ENCODE measurements at regions not wholly inside any gene's neighbourhood (a gene's known extent, or its start where the extent isn't known, plus 50 kb on each side); places are given as distances from the start of the nearest gene placed in this dataset.
A peak's percentile ranks its signal among the peaks of the same experiment; 100 is the strongest.

DNA sequence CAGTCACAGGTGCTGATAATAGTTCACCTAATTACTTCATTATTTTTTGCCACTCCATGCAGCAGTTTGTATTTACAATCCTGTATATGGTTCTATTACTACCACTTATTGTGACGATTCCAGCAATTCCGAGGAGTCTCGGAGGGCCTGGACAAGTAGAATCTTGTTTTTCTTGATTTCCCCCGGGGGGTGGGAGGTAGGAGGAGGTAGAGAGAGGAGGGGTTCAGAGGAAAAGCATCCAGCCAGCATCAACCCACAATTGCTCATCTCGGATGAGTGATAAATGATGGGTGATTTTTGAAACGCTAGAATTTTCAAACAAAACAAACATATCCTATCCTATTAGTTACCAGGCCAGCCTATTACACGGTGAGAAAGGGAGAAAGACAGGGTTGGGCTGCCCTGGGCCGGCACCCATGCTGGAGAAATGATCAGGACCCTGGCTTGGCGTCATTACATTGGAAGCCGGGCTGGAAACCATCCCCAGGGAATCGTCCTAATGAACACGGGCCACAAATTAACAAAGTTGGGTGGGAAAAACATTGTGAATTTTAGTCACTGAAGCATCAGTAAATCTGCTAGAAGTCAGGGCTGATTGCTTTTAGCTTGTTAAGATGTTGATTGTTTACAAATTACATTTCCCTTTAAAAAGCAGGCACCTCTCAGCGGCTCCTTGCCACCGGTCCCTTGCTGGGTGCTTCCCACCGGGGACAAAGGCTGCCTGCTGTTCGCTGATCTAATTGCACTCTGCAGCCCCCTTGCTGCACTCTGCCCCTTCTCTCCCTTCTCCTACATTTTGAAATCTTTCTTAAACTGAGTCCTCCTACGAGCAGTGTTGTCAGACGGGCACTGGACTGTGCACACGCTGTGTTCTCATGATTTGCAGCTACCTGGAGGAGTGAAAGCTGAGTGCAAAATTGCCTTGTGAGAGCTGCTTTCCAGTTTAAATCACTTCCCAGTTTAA is 95.5 kb downstream of the FAM204A start:
- peaks cover 7 to 45% of the 10 kb centered on the region in 2 donors for H3K27me3 ChIP-seq (ENCODE audit: control insufficient read depth in 2 of 2, insufficient read depth in 1 of 2, low read length in 1 of 2)
- WGBS = 9% methylated on average over 19 of the region's 19 CpGs

DNA sequence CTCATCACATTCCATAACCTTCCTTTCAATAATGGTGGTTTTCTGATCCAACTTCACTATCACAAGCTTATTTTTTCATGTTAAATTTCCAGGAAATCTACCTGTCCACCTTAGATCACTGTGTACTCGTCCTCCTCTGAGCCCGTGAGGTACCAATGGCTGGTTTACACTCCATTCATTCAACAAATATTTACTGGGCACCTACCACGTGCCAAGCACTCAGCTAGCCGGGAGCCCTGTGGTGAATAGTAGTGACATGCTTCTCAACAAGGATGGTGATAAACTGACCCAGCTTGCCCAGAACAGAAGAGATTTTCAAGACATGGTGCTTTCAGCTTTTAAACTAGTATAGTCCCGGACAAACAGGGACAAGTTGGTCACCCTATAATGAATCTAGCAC is 98.2 kb downstream of the FAM204A start:
- 76% methylated on average over 5 of the region's 5 CpGs for WGBS
- no peak for DNase-seq (ENCODE audit: low read depth in 6 of 9, low spot score in 9 of 9)
- no peaks in the 10 kb centered on the region for H3K4me1 ChIP-seq (ENCODE audit: control insufficient read depth in 2 of 2, insufficient read depth in 2 of 2, low read length in 2 of 2)
- H3K36me3 ChIP-seq (ENCODE audit: control insufficient read depth in 2 of 2, insufficient read depth in 2 of 2, low read length in 1 of 2) = no peaks in the 10 kb centered on the region
- H3K27me3 ChIP-seq (ENCODE audit: control insufficient read depth in 2 of 2, insufficient read depth in 1 of 2, low read length in 1 of 2) = peaks cover 7 to 49% of the 10 kb centered on the region in 2 donors
- no peak overlapping the region for H3K27ac ChIP-seq (ENCODE audit: low read depth in 1 of 2, low read length in 1 of 2)
- no peak overlapping the region for H3K4me3 ChIP-seq (ENCODE audit: low read length in 2 of 2)
- no peaks in the 10 kb centered on the region for H3K9me3 ChIP-seq (ENCODE audit: control insufficient read depth in 2 of 2, insufficient read depth in 1 of 2, low read length in 1 of 2)

More for the DNA sequence above, 95.5 kb downstream of the FAM204A start:
- H3K9me3 ChIP-seq (ENCODE audit: control insufficient read depth in 2 of 2, insufficient read depth in 1 of 2, low read length in 1 of 2) = no peaks in the 10 kb centered on the region
- DNase-seq (ENCODE audit: low read depth in 6 of 9, low spot score in 9 of 9) = no peak
- H3K27ac ChIP-seq (ENCODE audit: low read depth in 1 of 2, low read length in 1 of 2) = no peak overlapping the region
- no peaks in the 10 kb centered on the region for H3K4me1 ChIP-seq (ENCODE audit: control insufficient read depth in 2 of 2, insufficient read depth in 2 of 2, low read length in 2 of 2)
- no peak overlapping the region for H3K4me3 ChIP-seq (ENCODE audit: low read length in 2 of 2)
- H3K36me3 ChIP-seq (ENCODE audit: control insufficient read depth in 2 of 2, insufficient read depth in 2 of 2, low read length in 1 of 2) = no peaks in the 10 kb centered on the region

DNA sequence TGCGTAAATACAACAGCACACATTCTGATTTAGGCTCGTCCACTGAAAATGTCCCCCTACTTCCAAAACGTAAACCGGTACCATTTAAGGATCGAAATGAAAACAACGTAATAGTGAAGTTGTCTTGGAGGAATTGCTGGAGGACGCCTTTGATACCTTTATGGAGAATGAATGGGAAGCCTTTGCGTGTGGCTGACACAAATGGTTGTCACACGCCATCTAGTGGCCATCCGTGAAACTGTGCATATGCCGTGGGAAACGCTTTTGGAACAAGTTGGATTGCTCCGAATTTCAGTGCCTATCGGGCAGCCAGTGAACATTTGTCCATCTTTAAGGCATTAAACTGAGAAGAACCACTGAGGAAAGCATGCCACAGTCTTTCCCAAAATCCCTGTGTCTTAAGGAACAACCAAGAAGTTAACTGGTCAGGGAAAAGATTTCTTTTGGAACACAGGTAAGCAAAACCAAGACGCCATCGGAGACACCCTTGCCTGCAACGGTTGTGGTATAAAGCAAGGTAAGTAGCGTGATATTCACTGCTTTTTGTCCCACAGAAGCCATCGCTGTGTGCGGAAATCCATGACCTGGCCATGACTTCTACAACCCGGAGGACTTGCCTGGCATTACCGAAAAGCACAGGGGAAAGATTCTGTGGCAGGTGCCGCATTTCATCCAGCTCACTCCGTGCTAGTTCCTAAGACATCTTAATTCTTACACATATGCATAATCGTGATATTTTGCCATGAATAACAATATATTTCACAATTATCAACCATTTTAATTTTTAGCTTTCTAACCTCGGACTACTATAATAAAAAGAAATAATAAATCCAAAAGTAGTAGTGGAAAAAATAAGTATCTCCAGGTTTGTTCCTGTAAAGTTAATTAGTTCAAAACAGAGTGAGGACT is 100.6 kb downstream of the FAM204A start:
- Histone ChIP-seq H3K9me3 (ENCODE audit: control insufficient read depth in 2 of 2, insufficient read depth in 1 of 2, low read length in 1 of 2) (no peaks in the 10 kb centered on the region), H3K4me1 (ENCODE audit: control insufficient read depth in 2 of 2, insufficient read depth in 2 of 2, low read length in 2 of 2) (no peaks in the 10 kb centered on the region), H3K4me3 (ENCODE audit: low read length in 2 of 2) (no peak overlapping the region), H3K36me3 (ENCODE audit: control insufficient read depth in 2 of 2, insufficient read depth in 2 of 2, low read length in 1 of 2) (no peaks in the 10 kb centered on the region), H3K27ac (ENCODE audit: low read depth in 1 of 2, low read length in 1 of 2) (no peak overlapping the region), H3K27me3 (ENCODE audit: control insufficient read depth in 2 of 2, insufficient read depth in 1 of 2, low read length in 1 of 2) (peaks cover 4 to 30% of the 10 kb centered on the region in 2 donors)
- DNase-seq (ENCODE audit: low read depth in 6 of 9, low spot score in 9 of 9) = peak; percentile 10 to 67 (median 37)
- WGBS = 34% methylated on average over 26 of the region's 26 CpGs

DNA sequence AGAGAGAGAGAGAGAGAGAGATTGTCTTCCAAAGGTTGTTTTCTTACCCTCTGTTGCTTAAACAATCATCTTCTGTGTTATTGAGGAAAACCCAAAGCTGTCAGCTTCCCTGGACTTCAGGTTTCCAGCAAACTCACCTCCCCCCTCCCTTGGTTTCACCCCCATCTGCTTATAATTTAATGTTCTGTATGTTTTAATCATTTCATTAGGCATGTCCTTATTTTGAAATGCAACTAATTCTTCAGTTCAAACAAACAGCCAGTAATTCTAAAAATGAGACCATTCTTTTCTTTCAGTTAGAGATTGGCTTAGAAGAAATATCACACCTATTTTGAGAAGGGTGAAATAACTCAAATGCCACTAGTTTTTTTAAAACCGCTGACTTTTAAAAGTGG is 102.9 kb downstream of the FAM204A start:
- H3K36me3 ChIP-seq (ENCODE audit: control insufficient read depth in 2 of 2, insufficient read depth in 2 of 2, low read length in 1 of 2) = no peaks in the 10 kb centered on the region
- H3K27ac ChIP-seq (ENCODE audit: low read depth in 1 of 2, low read length in 1 of 2) = no peak overlapping the region
- DNase-seq (ENCODE audit: low read depth in 6 of 9, low spot score in 9 of 9) = no peak
- peaks cover 4 to 12% of the 10 kb centered on the region in 2 donors for H3K27me3 ChIP-seq (ENCODE audit: control insufficient read depth in 2 of 2, insufficient read depth in 1 of 2, low read length in 1 of 2)
- no peaks in the 10 kb centered on the region for H3K9me3 ChIP-seq (ENCODE audit: control insufficient read depth in 2 of 2, insufficient read depth in 1 of 2, low read length in 1 of 2)
- H3K4me1 ChIP-seq (ENCODE audit: control insufficient read depth in 2 of 2, insufficient read depth in 2 of 2, low read length in 2 of 2) = no peaks in the 10 kb centered on the region
- no peak overlapping the region for H3K4me3 ChIP-seq (ENCODE audit: low read length in 2 of 2)
- 74% methylated on average over 1 of the region's 1 CpG for WGBS

DNA sequence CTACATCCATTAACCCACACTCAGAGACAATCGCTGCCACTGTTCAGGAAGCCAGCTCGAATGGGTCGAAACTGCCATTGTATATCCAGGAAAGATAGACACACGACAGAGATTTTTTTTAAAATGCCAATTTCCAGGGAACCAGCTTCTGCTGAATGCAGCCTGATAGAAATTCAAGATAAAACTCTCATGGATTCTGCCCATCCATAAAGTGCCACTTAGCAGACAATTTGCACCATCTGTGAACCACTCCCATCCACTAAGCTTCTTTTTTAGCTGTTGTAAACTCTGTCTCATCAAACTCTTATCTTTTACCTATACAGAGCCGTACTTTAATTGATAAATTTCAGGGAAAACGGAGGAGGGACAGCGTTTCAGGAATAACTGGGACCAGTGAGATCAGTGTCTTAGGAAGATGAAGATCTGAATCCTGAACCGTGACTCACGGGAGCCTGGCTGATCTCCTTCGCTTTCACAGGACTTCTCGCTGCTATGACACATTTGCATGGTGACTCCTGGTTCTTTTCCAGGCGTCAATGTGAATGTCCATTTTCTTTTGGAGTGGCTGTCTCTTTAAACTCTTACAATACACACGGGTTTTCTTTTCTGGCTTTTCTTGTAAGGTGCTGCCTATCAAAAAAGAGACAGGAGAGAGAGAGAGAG is 103.4 kb downstream of the FAM204A start:
- Histone ChIP-seq H3K9me3 (ENCODE audit: control insufficient read depth in 2 of 2, insufficient read depth in 1 of 2, low read length in 1 of 2) (no peaks in the 10 kb centered on the region), H3K27ac (ENCODE audit: low read depth in 1 of 2, low read length in 1 of 2) (no peak overlapping the region), H3K27me3 (ENCODE audit: control insufficient read depth in 2 of 2, insufficient read depth in 1 of 2, low read length in 1 of 2) (peaks cover 4 to 8% of the 10 kb centered on the region in 2 donors), H3K4me3 (ENCODE audit: low read length in 2 of 2) (no peak overlapping the region), H3K36me3 (ENCODE audit: control insufficient read depth in 2 of 2, insufficient read depth in 2 of 2, low read length in 1 of 2) (no peaks in the 10 kb centered on the region), H3K4me1 (ENCODE audit: control insufficient read depth in 2 of 2, insufficient read depth in 2 of 2, low read length in 2 of 2) (no peaks in the 10 kb centered on the region)
- no peak for DNase-seq (ENCODE audit: low read depth in 6 of 9, low spot score in 9 of 9)
- 49% methylated on average over 13 of the region's 13 CpGs for WGBS

DNA sequence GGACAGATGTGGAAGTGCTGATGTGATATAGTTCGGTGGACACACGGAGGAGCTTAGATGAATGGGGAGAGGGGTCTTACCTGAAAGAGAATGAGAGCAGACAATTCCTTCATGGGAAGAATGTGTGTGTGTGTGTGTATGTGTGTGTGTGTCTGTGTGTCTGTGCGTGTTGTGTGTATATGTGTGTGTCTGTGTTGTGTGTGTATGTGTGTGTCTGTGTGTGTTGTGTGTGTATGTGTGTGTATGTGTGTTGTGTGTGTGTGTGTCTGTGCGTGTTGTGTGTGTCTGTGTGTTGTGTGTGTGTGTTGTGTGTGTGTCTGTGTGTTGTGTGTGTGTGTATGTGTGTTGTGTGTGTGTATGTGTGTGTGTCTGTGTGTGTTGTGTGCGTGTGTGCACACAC is 104.2 kb downstream of the FAM204A start:
- Histone ChIP-seq H3K9me3 (ENCODE audit: control insufficient read depth in 2 of 2, insufficient read depth in 1 of 2, low read length in 1 of 2) (no peaks in the 10 kb centered on the region), H3K27ac (ENCODE audit: low read depth in 1 of 2, low read length in 1 of 2) (no peak overlapping the region), H3K36me3 (ENCODE audit: control insufficient read depth in 2 of 2, insufficient read depth in 2 of 2, low read length in 1 of 2) (no peaks in the 10 kb centered on the region), H3K4me1 (ENCODE audit: control insufficient read depth in 2 of 2, insufficient read depth in 2 of 2, low read length in 2 of 2) (no peaks in the 10 kb centered on the region), H3K27me3 (ENCODE audit: control insufficient read depth in 2 of 2, insufficient read depth in 1 of 2, low read length in 1 of 2) (peaks cover 4 to 6% of the 10 kb centered on the region in 2 donors), H3K4me3 (ENCODE audit: low read length in 2 of 2) (no peak overlapping the region)
- 80% methylated on average over 5 of the region's 5 CpGs for WGBS
- DNase-seq (ENCODE audit: low read depth in 6 of 9, low spot score in 9 of 9) = no peak

DNA sequence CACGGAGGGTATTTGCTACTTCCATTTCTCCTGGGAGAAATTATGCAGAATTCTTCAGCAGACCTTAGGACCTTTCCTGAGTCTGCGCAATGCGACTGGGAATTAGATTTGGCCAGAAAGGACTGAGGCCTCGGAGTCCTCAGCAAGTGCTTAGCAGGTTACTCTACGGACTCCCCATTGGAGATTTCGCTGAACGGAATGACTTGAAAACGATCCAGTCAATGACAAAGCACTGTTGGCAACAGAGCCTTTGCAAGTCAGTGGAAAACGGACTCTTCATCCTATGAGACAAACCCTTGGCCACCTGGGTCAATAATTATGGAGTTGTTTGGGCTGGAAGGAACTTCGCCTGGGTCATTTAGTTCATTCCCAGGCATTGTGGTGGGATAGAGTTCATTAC is 107.4 kb downstream of the FAM204A start:
- Histone ChIP-seq H3K9me3 (ENCODE audit: control insufficient read depth in 2 of 2, insufficient read depth in 1 of 2, low read length in 1 of 2) (no peaks in the 10 kb centered on the region), H3K27me3 (ENCODE audit: control insufficient read depth in 2 of 2, insufficient read depth in 1 of 2, low read length in 1 of 2) (no peaks in the 10 kb centered on the region), H3K4me3 (ENCODE audit: low read length in 2 of 2) (no peak overlapping the region), H3K4me1 (ENCODE audit: control insufficient read depth in 2 of 2, insufficient read depth in 2 of 2, low read length in 2 of 2) (no peaks in the 10 kb centered on the region), H3K27ac (ENCODE audit: low read depth in 1 of 2, low read length in 1 of 2) (no peak overlapping the region), H3K36me3 (ENCODE audit: control insufficient read depth in 2 of 2, insufficient read depth in 2 of 2, low read length in 1 of 2) (no peaks in the 10 kb centered on the region)
- WGBS = 87% methylated on average over 10 of the region's 10 CpGs
- DNase-seq (ENCODE audit: low read depth in 6 of 9, low spot score in 9 of 9) = no peak

DNA sequence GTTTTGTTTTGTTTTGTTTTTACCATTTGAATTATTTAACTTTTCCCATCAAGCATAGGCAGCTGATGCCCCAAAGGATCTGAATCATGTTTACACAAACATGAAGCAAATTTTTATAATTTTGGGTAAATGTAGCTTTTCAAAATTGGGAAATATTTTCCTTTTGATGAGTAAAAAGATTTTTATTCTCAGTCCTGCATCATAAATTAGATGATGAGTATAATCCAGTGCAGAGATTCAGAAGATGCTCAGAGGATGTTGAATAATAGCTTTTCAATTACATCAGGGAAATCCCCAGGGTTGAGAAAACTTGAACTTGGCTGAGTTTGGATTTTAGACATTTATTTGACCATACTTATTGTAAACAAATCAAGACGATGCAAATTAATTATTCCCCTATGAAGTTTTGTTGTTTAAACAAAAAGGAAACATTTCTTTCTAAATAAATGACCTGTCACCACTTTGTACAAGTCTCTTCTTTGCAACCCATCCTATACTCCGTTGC is 121.7 kb downstream of the FAM204A start:
- no peaks in the 10 kb centered on the region for H3K4me1 ChIP-seq (ENCODE audit: control insufficient read depth in 2 of 2, insufficient read depth in 2 of 2, low read length in 2 of 2)
- WGBS = 73% methylated on average over 2 of the region's 2 CpGs
- no peaks in the 10 kb centered on the region for H3K36me3 ChIP-seq (ENCODE audit: control insufficient read depth in 2 of 2, insufficient read depth in 2 of 2, low read length in 1 of 2)

More for the DNA sequence above, 121.7 kb downstream of the FAM204A start:
- H3K27me3 ChIP-seq (ENCODE audit: control insufficient read depth in 2 of 2, insufficient read depth in 1 of 2, low read length in 1 of 2) = no peaks in the 10 kb centered on the region
- DNase-seq (ENCODE audit: low read depth in 6 of 9, low spot score in 9 of 9) = no peak
- no peaks in the 10 kb centered on the region for H3K9me3 ChIP-seq (ENCODE audit: control insufficient read depth in 2 of 2, insufficient read depth in 1 of 2, low read length in 1 of 2)
- H3K4me3 ChIP-seq (ENCODE audit: low read length in 2 of 2) = no peak overlapping the region
- no peak overlapping the region for H3K27ac ChIP-seq (ENCODE audit: low read depth in 1 of 2, low read length in 1 of 2)

Data from thymus (tissue), 11 donors.